Stimulated activated CD4-positive, alpha-beta T cell treated with anti-CD3 and anti-CD28 coated beads, Interleukin-2, amount 100 ng/mL, for 48 hours (primary cell): ENCODE measurements at regions not wholly inside any gene's neighbourhood (a gene's known extent, or its start where the extent isn't known, plus 50 kb on each side); places are given as distances from the start of the nearest gene placed in this dataset.
"Not testable (repeated sequence)": the region's sequence is repeated elsewhere in the genome, so short reads cannot be mapped to it uniquely, and the experiment has no call there.

Experiments
- DNase-seq, 2 donors: peaks; one replicate each; pipeline ENCODE4 v3.0.0-alpha.2; 2020

DNA sequence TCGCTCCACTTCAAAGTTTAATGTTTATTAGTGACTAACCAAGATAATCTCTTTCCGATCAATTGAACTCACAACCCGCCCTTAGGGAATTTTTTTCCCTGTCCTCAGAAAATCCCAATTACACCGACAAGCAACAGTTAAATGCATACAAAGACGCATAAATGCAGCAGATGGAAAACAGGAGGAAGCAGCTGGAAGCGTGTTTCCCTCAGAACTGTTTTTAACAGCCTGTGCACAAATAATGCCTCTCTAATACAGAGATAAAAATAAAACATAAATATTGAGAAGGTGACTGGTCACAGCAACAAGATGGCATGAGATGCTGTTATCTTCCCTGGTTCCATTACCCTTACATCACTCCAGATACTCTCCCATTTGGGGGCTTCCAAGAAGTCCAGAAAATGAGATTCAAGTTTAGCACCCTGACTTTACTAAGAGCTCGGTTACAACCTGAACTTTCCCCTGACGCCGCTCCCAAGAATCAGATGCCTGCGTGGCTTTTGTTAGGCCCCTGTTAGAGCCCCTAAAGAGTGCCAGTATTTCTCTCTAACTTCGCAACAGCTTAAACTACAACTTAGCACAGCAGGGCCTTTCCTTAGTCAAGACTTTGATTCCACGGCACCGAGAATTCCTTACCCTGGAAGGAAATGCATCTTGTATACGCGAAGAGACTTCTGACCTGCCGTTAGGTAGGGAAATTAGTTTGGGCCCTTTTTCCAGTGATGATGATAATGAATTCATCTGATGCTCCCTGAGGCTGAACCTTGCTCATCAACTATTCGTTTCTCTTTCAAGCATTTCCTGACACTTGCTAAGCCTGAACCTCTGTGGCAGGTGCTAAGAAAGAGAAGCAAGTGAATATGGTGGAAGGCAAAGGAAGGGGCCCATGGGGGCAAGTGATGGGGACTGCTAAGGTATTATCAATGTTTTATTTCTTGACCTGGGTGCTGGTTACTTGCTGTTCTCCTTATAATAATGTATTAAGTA lies 137.7 kb upstream of the SMYD2 start:
- DNase-seq = no peak

DNA sequence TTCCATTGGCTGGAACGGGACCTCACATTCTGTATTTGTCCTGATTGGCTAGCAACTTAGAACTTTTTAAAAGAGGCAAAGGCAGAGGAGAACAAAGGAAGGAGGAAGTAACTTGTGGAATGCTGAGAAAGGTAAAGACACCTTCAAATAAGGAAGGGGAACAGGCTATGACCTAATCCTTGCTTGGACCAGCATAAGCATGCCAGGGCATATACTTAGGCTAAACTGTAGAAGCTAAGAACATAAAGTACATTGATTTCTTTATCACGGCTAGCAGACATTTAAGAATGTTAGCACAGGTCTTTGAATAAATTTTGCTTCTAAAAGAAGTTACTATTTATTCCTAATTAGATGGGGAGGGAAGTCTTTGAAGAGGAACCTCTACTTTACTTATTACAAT lies 136.4 kb upstream of the SMYD2 start:
- DNase-seq = not testable (repeated sequence)

DNA sequence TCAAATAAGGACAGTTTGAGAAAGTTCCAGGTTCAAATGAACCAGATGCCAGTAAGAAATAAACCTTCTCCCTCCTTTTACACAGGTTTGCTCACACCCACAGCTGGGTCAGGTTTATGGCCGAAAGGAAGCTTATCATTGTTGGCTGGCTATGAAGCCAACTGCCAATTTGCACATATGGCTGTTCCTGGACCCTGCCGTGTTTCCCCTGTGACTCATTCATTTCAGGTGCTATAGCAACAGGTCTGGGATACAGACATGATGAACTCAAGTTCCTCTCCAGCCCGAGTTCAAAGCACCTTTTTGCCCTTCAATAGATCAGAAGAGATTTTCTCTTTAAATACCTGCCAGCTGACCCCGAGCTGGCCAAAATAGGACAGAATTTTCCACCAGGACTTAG lies 134.4 kb upstream of the SMYD2 start:
- DNase-seq = no peak

DNA sequence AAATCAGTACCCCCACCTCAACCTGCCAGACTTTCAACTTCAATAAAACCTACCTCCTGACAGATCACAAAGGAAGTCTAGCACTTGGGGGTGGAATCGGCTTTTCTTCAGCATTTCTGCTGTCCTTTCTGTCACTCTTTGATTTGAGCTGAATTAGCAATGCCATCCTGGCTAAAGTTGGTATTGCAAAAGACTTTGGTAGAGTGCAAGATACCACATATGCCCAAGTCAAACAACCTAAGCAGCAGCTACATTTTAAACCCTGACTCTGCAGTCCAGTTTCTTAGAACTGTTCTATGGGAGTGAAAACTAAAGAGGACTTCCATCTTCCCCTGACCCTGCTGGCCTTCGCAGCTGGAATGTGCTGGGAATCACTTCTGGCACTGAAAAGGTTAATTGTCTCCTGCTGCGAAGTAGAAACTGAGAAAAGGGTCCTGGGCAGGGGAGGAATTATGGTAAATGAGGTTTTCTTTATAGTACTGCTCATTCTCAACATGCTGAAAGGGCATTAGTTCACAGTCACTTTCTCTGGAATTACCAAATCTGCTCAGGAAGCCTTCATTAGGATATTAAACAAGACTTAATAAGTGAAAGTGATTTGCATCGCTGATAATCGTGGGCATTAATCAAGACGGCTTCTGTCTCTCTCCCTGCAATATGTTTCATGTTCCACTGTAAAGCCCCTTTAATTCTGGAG lies 126.2 kb upstream of the SMYD2 start:
- no peak for DNase-seq

DNA sequence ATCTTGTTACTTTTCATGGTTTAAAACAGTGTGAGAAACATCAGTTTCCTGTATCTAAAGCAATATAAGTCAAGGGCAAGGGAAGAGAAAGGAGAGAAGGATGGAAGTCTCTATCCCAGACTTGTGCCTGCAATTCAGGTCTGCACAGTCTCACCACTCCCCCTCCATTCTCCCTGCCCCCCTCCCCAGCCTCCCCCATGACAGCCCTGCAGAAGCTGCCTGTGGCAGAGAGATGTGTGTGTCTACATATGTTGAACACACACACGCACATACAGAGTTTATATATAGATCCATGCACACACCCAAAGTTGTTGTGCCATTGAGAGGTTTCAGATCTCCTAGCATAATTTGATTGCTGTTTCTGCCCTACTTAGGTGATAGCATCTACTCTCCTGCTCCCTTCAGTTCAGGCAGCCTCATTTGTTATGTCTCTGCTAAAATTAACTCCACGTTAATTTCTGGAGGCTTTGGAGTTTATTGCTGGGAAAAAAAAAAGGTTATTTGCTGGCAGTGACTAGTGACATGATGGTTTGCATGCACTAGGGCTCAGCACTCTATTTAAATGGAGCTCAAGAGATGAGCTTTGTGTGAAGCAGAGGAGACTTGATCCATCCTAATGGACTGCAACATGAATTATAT lies 124.9 kb upstream of the SMYD2 start:
- no peak for DNase-seq

DNA sequence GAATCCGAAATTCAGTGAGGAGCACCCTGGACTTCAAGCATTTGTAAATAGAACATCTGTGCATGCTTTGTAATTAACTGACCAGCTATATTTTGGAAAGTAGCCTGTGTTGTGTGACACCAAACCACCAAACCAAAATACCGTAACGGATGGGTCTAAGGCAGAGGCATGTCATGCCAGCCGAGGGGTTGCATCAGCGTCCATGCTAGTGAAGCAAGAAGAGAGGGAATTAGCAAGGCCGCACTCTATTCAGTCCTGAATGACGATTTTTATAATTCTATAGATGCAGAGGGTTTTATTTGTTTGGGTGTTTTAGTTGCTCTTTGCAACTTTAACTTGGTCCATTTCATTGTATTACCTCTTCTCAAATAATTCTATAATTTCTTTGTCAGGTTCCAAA lies 116.8 kb upstream of the SMYD2 start:
- no peak for DNase-seq

DNA sequence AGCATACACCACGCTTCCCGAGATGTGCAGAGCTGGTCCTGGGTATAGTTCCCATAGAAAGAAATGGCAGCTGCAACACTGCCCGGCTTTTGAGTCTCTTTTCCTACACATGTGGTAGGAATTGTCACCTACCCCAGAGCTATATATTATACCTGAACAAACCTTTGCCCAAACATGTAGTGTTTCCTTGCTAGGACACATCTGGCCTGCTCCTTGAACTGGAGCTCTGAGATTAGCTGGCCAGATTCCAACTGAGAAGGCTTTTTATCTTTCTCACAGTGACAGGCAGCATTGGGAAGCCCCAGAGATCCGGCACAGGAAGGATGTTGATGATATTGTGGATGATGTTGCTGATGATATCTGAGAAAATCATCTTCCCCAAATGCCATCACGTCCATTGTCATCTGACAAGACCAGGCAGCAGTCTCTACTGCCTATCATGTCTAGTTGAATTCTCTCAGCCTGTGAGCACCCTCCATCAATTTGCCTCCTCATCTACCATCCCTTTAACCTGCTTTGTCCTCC lies 115.0 kb upstream of the SMYD2 start:
- no peak for DNase-seq

DNA sequence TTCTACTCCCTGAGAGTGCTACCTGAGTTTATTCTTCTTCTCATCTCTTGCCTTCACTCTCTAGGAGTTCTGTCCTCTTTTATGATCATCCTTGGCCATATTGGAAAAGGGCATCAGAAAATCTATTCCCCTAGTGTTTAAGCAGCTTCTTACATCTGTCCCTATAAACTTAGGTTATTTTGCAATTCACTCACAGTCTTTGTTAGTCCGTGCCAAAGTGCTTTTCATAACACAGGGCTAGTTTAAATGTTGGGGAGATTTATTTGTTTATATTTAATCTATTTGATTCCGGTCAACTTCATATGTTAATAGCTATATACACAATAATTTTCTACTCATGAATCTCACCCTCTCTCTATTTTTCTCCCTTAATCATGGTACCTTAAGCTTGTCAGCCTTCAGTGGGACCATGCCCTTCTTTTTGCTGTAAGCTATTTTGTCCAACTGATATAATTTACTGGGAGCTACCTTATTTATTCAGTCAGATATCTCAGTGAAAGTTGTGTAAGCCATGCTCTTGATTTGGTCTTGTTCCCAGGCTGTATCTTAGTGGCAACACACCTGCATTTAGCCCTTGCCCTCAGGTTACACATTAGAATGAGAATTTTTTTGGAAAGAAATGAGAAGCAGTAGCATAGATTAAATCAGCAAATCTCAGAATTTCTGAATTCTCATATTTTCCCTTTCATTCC lies 106.3 kb upstream of the SMYD2 start:
- no peak for DNase-seq

DNA sequence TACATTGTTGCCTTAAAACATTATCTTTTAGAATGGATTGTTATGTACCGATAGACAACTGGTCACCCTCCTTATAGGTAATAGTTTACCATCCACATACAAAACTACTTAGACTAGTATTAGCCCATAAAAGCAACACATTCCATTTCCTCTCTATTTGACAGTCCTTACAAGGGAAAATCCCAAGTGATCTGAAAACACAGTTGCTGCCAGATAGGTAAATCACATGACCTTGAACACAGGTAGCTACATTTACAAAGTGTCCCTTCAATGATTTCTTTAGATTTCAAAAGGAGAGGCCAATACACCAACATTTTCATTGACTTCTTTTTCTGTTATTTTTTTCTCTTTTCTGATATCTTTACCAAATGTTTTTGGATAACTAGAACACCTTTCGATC lies 102.9 kb upstream of the SMYD2 start:
- DNase-seq = no peak

DNA sequence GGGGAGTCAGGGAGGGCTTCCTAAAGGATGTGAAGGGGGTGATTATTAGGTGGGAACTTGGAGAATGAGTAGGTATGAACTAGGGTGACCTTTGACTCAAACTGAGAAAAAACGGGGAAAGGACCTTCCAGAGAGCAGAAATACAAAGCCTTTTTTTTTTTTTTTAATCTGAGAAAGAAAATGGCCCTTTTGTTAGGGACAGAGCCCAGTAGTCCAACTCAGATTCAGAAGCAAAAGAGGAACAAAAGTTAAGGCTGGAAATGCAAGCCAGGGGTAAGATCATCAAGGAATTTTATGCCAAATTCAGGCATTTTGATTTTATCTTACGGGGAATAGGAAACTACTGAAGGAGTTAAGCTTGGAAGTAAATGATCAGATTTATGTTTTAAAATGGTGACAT lies 96.0 kb upstream of the SMYD2 start:
- DNase-seq = no peak

DNA sequence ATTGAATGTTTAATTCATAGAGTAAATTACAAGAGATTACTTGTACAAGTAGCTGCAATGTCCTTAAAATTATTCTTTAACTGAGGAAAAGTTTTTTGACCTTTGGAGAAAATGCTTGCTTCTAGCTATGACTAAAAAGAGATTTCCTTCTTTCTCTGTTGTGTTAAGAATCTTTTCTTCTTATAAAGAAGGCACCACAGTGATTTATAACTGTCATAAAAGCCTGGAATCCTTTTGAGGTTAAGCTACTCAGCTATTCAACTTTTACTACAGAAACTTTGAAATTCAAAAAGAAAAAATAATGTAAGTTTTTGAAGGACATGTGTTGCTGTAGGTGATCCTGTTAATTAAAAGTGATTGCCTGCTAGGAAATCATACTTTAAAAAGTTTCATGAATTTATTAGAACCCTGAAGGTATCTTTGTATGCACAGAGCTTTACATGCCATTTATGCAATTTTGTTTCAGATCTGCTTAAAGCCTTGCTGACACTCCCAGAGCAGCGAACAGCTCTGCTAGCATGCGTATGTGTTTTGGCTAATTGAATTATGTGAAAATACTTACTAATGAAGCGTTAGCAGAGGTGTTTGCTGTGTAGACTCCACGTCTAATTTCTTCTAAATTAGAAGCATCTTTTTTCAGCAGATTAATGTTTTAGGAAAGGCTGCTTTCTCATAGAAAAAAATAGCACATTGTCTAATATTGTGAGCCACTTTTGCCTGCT lies 94.7 kb upstream of the SMYD2 start:
- no peak for DNase-seq

DNA sequence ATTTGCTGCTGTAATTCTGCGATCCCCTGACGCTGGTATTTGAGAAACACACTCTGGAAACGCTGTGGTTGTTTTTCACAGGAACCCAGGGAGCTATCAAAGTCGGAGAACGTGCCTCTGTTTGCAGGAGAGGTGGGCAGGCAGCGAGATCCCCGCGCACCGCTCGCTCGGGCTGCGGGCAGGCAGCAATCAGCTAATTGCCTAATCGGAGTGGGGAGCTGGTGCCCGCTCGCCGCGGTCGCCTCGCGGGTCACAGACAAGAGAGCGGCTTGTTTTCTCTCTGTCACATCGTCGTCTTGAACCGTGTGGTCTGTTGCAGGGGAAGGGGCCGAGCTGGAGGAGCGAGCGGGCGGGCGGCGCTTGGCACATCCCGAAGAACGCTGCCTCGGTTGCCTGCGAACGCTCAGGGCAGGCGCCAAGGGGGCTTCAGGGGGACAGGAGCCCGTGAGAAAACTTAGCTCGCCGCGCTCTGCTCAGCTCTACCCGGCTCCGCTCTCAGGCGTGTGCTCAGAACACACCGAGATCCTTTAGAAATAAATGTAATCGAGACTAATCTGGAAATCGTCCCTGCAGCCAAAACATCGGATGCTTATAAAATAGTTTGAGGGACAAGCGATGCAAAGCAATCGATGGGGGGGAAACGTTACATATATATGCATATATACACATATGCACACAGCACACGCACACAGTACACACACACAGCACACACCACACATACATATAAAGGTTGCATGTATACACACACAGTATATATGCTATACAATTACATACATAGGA lies 93.6 kb upstream of the SMYD2 start:
- no peak for DNase-seq

DNA sequence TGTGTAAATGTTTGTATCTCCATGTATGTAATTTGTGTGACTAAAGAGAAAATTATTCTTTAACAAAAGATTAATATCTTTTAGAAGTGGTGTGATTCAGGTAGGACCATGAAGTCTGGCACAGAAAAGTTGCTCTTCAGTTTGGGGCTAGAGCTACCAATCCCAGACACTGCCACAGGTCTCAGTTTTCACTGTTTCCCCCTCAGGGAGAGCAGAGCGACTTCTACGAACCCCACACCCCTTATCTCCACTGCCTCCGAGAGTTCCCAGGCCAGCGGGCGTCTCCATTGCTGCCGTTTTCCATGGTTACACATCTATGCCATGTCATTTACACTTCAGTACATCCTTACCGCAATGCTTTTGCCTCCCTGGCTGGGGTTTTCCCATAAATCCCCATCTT lies 93.0 kb upstream of the SMYD2 start:
- no peak for DNase-seq

DNA sequence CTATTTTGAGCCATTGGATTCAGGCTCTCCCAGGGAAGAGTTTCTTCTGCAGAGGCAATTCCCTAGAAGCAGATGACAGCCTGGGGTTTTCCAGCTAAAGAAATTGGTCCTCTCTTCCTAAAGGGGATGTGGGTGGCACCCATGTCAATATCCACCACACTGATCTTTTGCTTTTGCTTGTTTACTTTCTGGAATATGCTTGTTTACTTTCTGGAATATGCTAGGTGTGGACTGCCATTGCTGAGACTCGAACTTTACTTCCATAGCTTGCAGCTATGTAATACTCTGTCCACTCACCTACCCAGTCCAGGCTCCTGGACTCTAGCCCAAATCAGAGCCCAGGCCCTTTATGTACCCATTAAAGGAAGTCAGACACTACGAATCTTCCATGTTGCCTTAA lies 92.1 kb upstream of the SMYD2 start:
- DNase-seq = no peak

DNA sequence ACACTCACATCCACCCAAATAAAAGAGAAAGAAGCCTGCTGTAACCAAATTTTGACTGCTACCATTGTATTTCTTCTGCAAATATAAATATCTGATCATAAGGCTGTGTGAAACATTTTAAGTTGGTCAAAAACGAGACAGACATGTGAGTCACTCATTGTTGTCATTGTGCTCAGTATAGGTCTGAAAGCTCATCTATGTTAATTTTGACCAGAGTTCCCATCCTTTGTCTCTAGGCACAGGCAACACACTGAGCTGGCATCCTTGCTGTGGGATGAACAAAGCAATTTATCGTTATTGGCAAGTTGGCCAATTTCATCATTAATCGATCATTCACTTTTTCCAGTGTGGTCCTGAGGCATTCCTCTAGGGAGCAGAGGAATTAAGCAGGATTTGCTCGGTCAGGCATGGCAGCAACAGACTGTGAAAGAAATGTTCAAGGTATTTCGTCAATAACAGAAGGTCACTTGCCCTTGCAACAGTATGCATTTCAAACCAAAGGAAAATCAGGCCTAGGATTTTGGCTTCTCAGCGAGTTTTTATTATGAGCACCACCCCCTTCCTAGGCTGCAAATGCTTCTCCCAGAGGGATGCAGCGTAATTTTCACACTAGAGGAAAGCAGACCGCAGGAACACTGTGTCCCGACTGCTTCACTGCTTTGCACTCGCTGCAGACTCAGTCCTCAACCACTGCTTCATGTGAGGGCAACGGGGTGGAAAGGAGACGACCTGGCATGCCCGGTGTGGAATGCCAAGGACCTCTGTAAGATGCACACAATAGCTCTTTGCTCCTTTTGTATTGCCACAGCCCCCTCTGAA lies 87.9 kb upstream of the SMYD2 start:
- no peak for DNase-seq

DNA sequence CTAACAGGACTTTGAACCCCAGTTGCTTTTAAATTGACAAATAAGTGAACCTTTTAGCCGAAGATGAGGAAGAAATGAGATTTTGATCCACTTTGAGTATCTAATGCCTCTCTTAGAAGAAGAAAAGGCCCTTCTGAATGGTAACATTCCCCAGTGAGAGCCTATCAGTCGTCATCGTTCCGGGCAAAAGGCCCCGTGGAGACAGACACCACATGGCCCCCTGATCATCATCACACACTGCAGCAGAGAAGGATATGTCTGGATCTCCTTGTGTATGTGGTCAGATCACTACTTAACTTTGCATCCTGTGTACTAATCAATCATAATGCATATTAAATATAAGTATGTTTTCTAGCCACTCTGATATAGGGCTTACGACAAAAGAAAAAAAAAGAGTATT lies 87.3 kb upstream of the SMYD2 start:
- DNase-seq = no peak

DNA sequence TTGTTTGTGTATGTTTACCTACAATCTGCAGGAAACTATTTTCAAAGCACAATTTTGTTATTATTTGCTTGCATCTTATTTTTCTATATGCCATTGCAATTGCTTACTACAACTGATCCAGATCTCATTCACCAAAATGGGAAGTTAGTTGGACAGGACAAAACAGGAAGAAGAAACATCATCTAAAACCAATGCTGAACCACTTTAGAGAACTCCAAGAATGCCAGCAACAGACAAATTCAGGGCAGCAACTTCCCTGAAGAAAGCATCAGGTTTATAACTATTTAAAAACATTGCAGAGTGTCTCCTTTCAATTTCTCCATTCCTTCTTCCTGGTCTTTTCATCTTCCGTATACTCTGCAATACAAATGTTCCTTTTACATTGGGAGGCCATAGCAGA lies 82.4 kb upstream of the SMYD2 start:
- DNase-seq = no peak

DNA sequence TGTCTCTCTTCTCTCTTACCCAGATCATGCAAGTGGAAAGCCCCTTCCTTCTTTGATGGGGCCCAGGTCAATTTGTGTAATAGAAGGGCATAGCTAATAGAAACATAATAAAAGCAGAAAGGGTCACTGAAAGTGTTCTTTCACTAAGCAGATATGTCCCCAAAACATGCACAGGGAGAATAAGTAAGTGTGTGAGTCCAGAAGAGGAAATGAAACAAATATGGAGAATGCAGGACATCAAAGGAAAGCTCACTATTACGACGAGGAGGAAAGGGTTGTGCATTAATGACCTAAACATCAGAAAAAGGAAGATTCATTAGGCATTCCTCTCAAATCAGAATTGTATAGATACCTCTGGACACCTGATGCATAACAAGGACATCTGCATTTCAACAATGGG lies 81.4 kb upstream of the SMYD2 start:
- no peak for DNase-seq

DNA sequence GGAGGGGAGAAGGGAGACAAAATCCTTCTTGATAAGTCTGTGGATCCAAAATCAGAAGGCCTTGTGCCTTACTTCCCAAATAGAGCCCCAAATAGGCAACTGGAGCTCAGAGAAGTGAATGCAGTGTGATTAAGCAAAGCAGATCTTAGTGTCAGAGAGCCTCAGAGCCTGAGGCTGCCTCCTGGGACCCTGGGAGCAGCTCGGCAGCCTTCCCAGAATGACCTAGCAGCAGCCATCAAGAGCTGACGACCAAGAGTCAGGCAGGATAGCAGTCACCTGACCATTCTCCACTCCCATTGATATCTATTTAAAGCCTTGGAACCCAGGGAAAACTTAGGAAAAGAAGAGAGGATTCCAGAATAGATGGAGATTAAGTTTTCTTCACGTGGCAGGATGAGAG lies 78.0 kb upstream of the SMYD2 start:
- no peak for DNase-seq

DNA sequence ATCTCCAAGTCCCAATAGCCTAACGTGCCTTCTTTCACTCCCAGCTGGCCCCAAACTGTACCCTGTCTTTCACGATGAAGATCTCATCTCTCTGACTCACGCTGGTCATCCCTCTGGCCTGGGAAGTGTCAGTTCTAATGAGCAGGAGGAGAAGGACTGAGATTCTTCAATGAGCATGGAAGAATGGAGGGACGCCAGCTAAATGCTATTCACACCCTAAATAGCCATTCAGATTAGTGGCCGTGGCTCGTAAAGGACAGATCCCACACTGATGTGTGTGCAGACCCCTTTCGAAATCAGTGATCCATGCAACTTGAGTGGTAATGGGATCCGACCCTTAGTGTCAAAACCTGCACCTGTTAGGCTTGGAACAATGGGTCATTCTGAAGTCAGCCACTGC lies 75.9 kb upstream of the SMYD2 start:
- DNase-seq = no peak

DNA sequence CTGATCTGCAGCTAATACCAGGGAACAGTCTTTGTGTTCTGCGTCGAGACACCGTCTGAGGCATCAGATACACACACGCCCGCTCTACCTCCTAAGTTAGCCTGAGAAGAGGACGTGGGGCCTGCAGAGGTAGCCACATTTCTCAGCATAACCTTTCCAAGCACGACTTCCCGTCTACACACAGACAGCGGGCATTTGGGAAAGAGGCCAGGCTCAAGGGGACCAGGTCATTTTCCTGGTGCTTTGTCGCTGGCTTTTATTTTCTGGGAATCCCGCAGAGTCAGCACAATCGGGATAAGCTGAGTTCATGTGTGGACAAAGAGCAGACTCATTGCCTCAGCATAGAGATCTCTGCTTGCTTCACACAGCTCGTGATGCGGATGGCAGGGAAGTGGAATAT lies 72.5 kb upstream of the SMYD2 start:
- no peak for DNase-seq
